HCT116 (cell line): ENCODE measurements at regions not wholly inside any gene's neighbourhood (a gene's known extent, or its start where the extent isn't known, plus 50 kb on each side); places are given as distances from the start of the nearest gene placed in this dataset.

Source experiments
- CEBPB ChIP-seq: IDR thresholded peaks from 2 replicates; pipeline ENCODE4 v1.6.1; 2012; ENCODE audit warnings: low read depth
- CTCF ChIP-seq, 3 experiments: fragments of 200-600 bp in 1 of 3; sonication (generic) in 1 of 3; IDR thresholded peaks in 2 of 3; conservative IDR thresholded peaks in 1 of 3; 2 replicates each; pipeline ENCODE4 v1.5.1; 2012 to 2017; ENCODE audit warnings: low read depth in 2 of 3, low read length in 2 of 3, antibody characterized with exemption in 1 of 3, borderline replicate concordance in 1 of 3, control low read depth in 1 of 3, mild to moderate bottlenecking in 1 of 3, mixed read lengths in 1 of 3, mixed run types in 1 of 3, moderate library complexity in 1 of 3; ENCODE audit not compliant: insufficient read depth in 1 of 3
- POLR2A ChIP-seq: IDR thresholded peaks from 2 replicates; pipeline ENCODE4 v1.7.0; 2011; ENCODE audit warnings: borderline replicate concordance; ENCODE audit not compliant: insufficient read depth, insufficient read length; ENCODE audit errors: extremely low read depth
- POLR2AphosphoS5 ChIP-seq: IDR thresholded peaks from 2 replicates; pipeline ENCODE4 v1.6.1; 2011; ENCODE audit warnings: mild to moderate bottlenecking, low read depth, low read length, moderate library complexity
- SRF ChIP-seq: IDR thresholded peaks from 2 replicates; pipeline ENCODE4 v1.6.1; 2012; ENCODE audit warnings: low read depth
- ZFX ChIP-seq: fragments of 450-650 bp; IDR thresholded peaks from 2 replicates; pipeline ENCODE4 v1.6.1; 2017

DNA sequence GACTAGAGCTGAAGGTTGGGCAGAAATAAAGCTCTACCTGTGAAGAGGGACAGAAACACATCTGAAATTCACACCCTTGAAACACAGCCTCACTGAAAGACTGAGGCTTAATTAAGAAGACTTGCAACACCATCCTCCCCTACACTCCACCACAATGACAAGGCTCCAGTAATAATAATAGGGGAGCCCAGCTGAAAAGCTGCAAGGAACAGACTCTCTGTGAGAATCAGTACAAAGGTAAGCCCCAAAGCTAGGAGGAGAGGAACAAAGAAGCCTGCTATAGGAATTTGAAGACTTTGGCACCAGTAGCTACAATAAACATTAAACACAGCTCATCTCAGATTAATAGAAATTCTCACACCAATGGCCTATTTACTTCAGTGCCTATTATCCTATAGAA is 176.9 kb downstream of the FAT3 start:
- TF ChIP-seq POLR2A (no peak), POLR2AphosphoS5 (no peak), CEBPB (no peak), CTCF (IDR thresholded peaks at IDR 0.05 in 2 of 3, conservative IDR thresholded peaks at IDR 0.05 in 1 of 3; ENCODE audit: borderline replicate concordance in 1 of 3, insufficient read depth in 1 of 3, low read depth in 2 of 3, low read length in 2 of 3) (no peak), SRF (no peak), ZFX (no peak)
